Activated naive CD8-positive, alpha-beta T cell treated with anti-CD3 and anti-CD28 coated beads, Interleukin-2, amount 50 U/mL, for 24 hours (primary cell): ENCODE measurements at regions not wholly inside any gene's neighbourhood (a gene's known extent, or its start where the extent isn't known, plus 50 kb on each side); places are given as distances from the start of the nearest gene placed in this dataset.
"Not testable (repeated sequence)": the region's sequence is repeated elsewhere in the genome, so short reads cannot be mapped to it uniquely, and the experiment has no call there.

Experiments
- ATAC-seq: fragments of 150-1000 bp; cut with Tn5 transposase; one replicate; pipeline ENCODE4 v1.10.0; 2021
- DNase-seq: peaks from one replicate; pipeline ENCODE4 v3.0.0; 2021
- H3K27ac Mint-ChIP-seq: one replicate; pipeline ENCODE4 v1.8.0; 2021; ENCODE audit warnings: mild to moderate bottlenecking, mixed read lengths
- H3K27me3 Mint-ChIP-seq: one replicate; pipeline ENCODE4 v1.8.0; 2021; ENCODE audit warnings: mixed read lengths
- H3K36me3 Mint-ChIP-seq: one replicate; pipeline ENCODE4 v1.8.0; 2021; ENCODE audit warnings: low read depth, mixed read lengths
- H3K4me1 Mint-ChIP-seq: one replicate; pipeline ENCODE4 v1.8.0; 2021; ENCODE audit warnings: mixed read lengths
- H3K4me3 Mint-ChIP-seq: one replicate; pipeline ENCODE4 v1.8.0; 2021; ENCODE audit warnings: mild to moderate bottlenecking, moderate library complexity, mixed read lengths
- H3K9me3 Mint-ChIP-seq: one replicate; pipeline ENCODE4 v1.8.0; 2021; ENCODE audit warnings: mixed read lengths

GRCh38 chr1:173315296-173315695 lies 108.2 kb upstream of the TNFSF4 start:
- Mint-ChIP-seq H3K27me3 (no peaks in the 10 kb centered on the region), H3K27ac (no peak overlapping the region), H3K9me3 (peaks cover 12% of the 10 kb centered on the region), H3K4me3 (no peak overlapping the region), H3K4me1 (peaks cover 5% of the 10 kb centered on the region), H3K36me3 (peaks cover under 1% of the 10 kb centered on the region)
- ATAC-seq, result no peak
- DNase-seq, result no peak

- peaks cover 6% of the 10 kb centered on the region for H3K36me3 Mint-ChIP-seq
- H3K9me3 Mint-ChIP-seq, result peaks cover 9% of the 10 kb centered on the region
- H3K4me1 Mint-ChIP-seq, result peaks cover 5% of the 10 kb centered on the region
- no peak for DNase-seq
- H3K27ac Mint-ChIP-seq, result no peak overlapping the region
- no peaks in the 10 kb centered on the region for H3K27me3 Mint-ChIP-seq
- ATAC-seq, result no peak
- no peak overlapping the region for H3K4me3 Mint-ChIP-seq
Measured at GRCh38 chr1:173318788-173319187, 111.7 kb upstream of the TNFSF4 start.

GRCh38 chr1:173324352-173324751 lies 117.2 kb upstream of the TNFSF4 start:
- ATAC-seq, H3K27me3 Mint-ChIP-seq, H3K27ac Mint-ChIP-seq, DNase-seq, H3K4me1 Mint-ChIP-seq, H3K4me3 Mint-ChIP-seq: not testable (repeated sequence)
- Mint-ChIP-seq H3K9me3 (peaks cover 20% of the 10 kb centered on the region), H3K36me3 (peaks cover 10% of the 10 kb centered on the region)

GRCh38 chr1:173327987-173328386 lies 120.9 kb upstream of the TNFSF4 start:
- peaks cover 16% of the 10 kb centered on the region for H3K9me3 Mint-ChIP-seq
- not testable (repeated sequence) for DNase-seq, H3K36me3 Mint-ChIP-seq, H3K4me3 Mint-ChIP-seq, H3K27ac Mint-ChIP-seq, H3K27me3 Mint-ChIP-seq, ATAC-seq
- H3K4me1 Mint-ChIP-seq, result peaks cover 27% of the 10 kb centered on the region

- Mint-ChIP-seq H3K4me3 (no peak overlapping the region), H3K4me1 (peaks cover 32% of the 10 kb centered on the region), H3K36me3 (peaks cover 6% of the 10 kb centered on the region), H3K9me3 (peaks cover 10% of the 10 kb centered on the region), H3K27me3 (no peaks in the 10 kb centered on the region), H3K27ac (no peak overlapping the region)
- DNase-seq (no peak), ATAC-seq (no peak)
Measured at GRCh38 chr1:173328961-173329360, 121.8 kb upstream of the TNFSF4 start.

- ATAC-seq (no peak), DNase-seq (no peak)
- H3K27ac Mint-ChIP-seq, result no peak overlapping the region
- H3K36me3 Mint-ChIP-seq, result peaks cover 2% of the 10 kb centered on the region
- H3K27me3 Mint-ChIP-seq, result no peaks in the 10 kb centered on the region
- peaks cover 32% of the 10 kb centered on the region for H3K4me1 Mint-ChIP-seq
- peaks cover 4% of the 10 kb centered on the region for H3K9me3 Mint-ChIP-seq
- H3K4me3 Mint-ChIP-seq, result no peak overlapping the region
Measured at GRCh38 chr1:173329726-173330125, 122.6 kb upstream of the TNFSF4 start.

GRCh38 chr1:173330149-173330951 lies 123.2 kb upstream of the TNFSF4 start:
- Mint-ChIP-seq H3K9me3 (peaks cover 4% of the 10 kb centered on the region), H3K27ac (no peak overlapping the region), H3K4me1 (peaks cover 32% of the 10 kb centered on the region), H3K4me3 (peak overlapping the region; percentile 49), H3K27me3 (no peaks in the 10 kb centered on the region), H3K36me3 (peaks cover 2% of the 10 kb centered on the region)
- no peak for ATAC-seq
- no peak for DNase-seq

- ATAC-seq, H3K27me3 Mint-ChIP-seq, DNase-seq, H3K9me3 Mint-ChIP-seq, H3K36me3 Mint-ChIP-seq: not testable (repeated sequence)
- H3K4me3 Mint-ChIP-seq, result peak overlapping the region; percentile 49
- H3K4me1 Mint-ChIP-seq, result peaks cover 32% of the 10 kb centered on the region
- peak overlapping the region; percentile 71 for H3K27ac Mint-ChIP-seq
Measured at GRCh38 chr1:173330952-173331548, 123.9 kb upstream of the TNFSF4 start.

- Mint-ChIP-seq H3K36me3 (peaks cover 2% of the 10 kb centered on the region), H3K9me3 (no peaks in the 10 kb centered on the region), H3K4me1 (peaks cover 32% of the 10 kb centered on the region), H3K27me3 (no peaks in the 10 kb centered on the region), H3K4me3 (no peak overlapping the region), H3K27ac (no peak overlapping the region)
- no peak for ATAC-seq
- DNase-seq, result no peak
Measured at GRCh38 chr1:173332026-173332425, 124.9 kb upstream of the TNFSF4 start.

GRCh38 chr1:173333581-173333980 lies 126.5 kb upstream of the TNFSF4 start:
- H3K36me3 Mint-ChIP-seq, result peaks cover 2% of the 10 kb centered on the region
- H3K9me3 Mint-ChIP-seq, result no peaks in the 10 kb centered on the region
- DNase-seq (no peak), ATAC-seq (peak; percentile 84)
- H3K4me1 Mint-ChIP-seq, result peaks cover 32% of the 10 kb centered on the region
- no peaks in the 10 kb centered on the region for H3K27me3 Mint-ChIP-seq
- no peak overlapping the region for H3K27ac Mint-ChIP-seq
- H3K4me3 Mint-ChIP-seq, result no peak overlapping the region

- H3K9me3 Mint-ChIP-seq, result no peaks in the 10 kb centered on the region
- H3K4me3 Mint-ChIP-seq, result no peak overlapping the region
- no peaks in the 10 kb centered on the region for H3K27me3 Mint-ChIP-seq
- DNase-seq, result no peak
- H3K27ac Mint-ChIP-seq, result no peak overlapping the region
- H3K36me3 Mint-ChIP-seq, result peaks cover 2% of the 10 kb centered on the region
- H3K4me1 Mint-ChIP-seq, result peaks cover 10% of the 10 kb centered on the region
- no peak for ATAC-seq
Measured at GRCh38 chr1:173337126-173337525, 130.0 kb upstream of the TNFSF4 start.

GRCh38 chr1:173341307-173341706 lies 134.2 kb upstream of the TNFSF4 start:
- Mint-ChIP-seq H3K36me3 (no peaks in the 10 kb centered on the region), H3K4me1 (no peaks in the 10 kb centered on the region), H3K27ac (no peak overlapping the region), H3K4me3 (no peak overlapping the region), H3K27me3 (no peaks in the 10 kb centered on the region), H3K9me3 (no peaks in the 10 kb centered on the region)
- no peak for DNase-seq
- no peak for ATAC-seq

GRCh38 chr1:173341971-173342370 lies 134.8 kb upstream of the TNFSF4 start:
- Mint-ChIP-seq H3K36me3 (no peaks in the 10 kb centered on the region), H3K4me1 (no peaks in the 10 kb centered on the region), H3K4me3 (no peak overlapping the region), H3K27me3 (no peaks in the 10 kb centered on the region), H3K27ac (no peak overlapping the region), H3K9me3 (no peaks in the 10 kb centered on the region)
- no peak for ATAC-seq
- DNase-seq, result no peak

- Mint-ChIP-seq H3K27ac (no peak overlapping the region), H3K36me3 (no peaks in the 10 kb centered on the region), H3K9me3 (no peaks in the 10 kb centered on the region), H3K4me3 (no peak overlapping the region), H3K27me3 (no peaks in the 10 kb centered on the region), H3K4me1 (no peaks in the 10 kb centered on the region)
- DNase-seq (no peak), ATAC-seq (no peak)
Measured at GRCh38 chr1:173342736-173343135, 134.4 kb upstream of the PRDX6 start.

- Mint-ChIP-seq H3K4me1 (no peaks in the 10 kb centered on the region), H3K27ac (no peak overlapping the region), H3K27me3 (no peaks in the 10 kb centered on the region), H3K36me3 (no peaks in the 10 kb centered on the region), H3K4me3 (no peak overlapping the region), H3K9me3 (no peaks in the 10 kb centered on the region)
- ATAC-seq, result no peak
- DNase-seq, result no peak
Measured at GRCh38 chr1:173344034-173344743, 132.9 kb upstream of the PRDX6 start.
